ENCODE measurements at regions not wholly inside any gene's neighbourhood (a gene's known extent, or its start where the extent isn't known, plus 50 kb on each side); places are given as distances from the start of the nearest gene placed in this dataset.
"Not testable (repeated sequence)": the region's sequence is repeated elsewhere in the genome, so short reads cannot be mapped to it uniquely, and the experiment has no call there.

GRCh38 chr3:118226206-118226605, 808.4 kb downstream of the IGSF11 start:
- DNase-seq = no peak

DNA sequence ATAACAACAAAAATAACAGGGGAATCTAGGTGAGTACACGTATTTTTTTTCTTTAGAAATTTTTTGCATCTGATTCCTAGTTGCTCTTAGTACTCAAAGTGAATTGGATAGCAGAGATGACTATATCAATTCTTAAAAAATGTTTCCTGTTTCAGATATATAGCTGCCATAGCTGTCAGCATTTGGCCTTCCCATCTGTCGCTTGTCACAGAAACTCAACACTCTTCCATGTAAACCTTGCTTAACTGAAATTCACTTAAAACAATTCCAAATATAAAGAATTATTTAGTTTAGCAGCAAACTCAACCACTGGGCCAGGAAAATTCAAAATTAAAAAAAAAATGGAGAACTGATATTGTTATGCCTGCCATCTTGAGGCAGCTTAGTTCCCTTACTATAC, 807.5 kb downstream of the IGSF11 start:
- DNase-seq = no peak

GRCh38 chr3:118228151-118228550, 806.5 kb downstream of the IGSF11 start:
- DNase-seq = no peak

GRCh38 chr3:118229196-118229595, 805.5 kb downstream of the IGSF11 start:
- DNase-seq = no peak

- no peak for DNase-seq
These were observed 803.1 kb downstream of the IGSF11 start for GRCh38 chr3:118231578-118231977.

DNA sequence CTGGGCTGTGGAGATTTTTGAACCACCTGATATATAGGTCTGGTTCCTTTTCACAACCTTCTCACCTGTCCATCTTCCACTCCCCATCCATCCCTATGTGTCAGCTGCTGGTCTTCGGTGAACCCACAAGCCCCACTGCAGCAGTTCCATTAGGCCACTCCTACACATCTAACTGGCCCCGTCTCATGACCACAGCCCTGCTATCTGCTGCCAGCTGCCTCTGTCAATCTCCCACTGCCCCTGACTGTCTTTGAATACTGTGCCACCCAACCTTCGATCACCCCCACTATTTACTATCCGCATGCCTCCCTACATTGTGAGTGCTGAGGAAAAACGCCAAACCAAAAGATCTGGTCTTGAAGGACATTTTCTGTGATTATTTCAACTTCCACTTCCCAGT, 795.4 kb downstream of the IGSF11 start:
- DNase-seq = no peak

DNA sequence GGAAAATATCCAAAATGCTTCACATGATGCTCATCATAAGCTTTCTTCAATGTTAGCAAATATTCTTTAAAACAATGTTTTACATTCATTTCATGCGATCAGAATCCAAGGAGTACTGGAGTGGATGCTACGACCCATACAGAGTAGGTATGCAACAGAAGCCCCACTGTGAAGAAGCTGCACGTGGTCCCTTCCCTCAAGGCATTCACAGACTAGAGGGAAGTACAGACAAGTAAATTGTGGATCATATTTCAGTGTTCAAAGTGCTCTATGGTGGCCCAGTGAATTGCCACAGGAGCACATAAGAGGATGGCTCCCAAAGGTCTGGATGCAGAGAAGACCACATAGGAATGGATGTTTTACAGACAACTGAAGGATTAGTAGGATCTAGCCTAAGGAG, 789.9 kb downstream of the IGSF11 start:
- no peak for DNase-seq

DNA sequence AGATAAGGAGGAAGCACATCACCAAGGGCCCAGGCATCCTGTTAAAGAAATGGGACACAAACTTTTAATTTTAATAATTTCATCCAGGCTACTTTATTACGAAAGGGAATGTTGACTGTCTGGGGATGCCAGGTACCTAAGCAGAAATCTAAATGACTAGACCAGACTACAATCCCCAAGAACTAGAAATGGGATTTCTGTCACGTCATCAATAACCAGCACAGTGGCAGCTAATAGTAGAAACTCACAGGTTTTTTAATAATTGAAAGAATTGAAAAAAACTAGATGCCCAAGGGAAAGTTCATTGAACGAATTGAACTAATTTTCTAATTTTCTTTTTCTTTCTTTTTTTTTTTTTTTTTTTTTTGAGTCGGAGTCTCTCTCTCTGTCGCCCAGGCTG, 789.3 kb downstream of the IGSF11 start:
- DNase-seq = no peak

- DNase-seq = not testable (repeated sequence)
These were observed 775.8 kb downstream of the IGSF11 start for GRCh38 chr3:118258850-118259249.

DNA sequence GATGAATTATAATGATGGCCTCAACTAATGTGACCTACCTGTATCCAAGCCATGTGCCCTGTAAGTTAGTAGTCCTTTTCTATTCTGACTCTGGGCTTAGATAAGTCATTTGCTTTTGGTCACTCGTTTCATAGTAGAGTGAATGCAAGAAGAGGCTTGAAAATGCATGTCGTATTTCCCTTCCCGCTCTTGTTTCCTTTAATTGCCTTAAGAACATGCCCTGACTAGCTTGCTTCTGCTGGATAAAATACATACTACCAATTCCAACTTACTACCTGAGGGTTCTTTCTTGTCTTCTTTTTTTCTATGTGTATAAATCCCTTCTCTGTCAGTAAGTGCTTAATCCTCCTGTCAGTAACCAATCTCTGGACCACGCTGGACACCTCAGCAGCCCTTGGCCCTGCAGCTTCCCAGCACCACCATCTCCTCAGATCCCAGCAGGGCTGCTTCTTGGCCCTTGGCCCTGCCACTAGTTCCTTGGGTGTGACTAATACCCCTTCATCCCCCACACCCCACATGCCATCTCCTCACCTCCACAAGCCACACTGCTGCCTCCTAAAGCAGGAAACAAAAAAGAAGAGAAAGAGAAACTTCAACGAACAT, 771.7 kb downstream of the IGSF11 start:
- DNase-seq = no peak

DNA sequence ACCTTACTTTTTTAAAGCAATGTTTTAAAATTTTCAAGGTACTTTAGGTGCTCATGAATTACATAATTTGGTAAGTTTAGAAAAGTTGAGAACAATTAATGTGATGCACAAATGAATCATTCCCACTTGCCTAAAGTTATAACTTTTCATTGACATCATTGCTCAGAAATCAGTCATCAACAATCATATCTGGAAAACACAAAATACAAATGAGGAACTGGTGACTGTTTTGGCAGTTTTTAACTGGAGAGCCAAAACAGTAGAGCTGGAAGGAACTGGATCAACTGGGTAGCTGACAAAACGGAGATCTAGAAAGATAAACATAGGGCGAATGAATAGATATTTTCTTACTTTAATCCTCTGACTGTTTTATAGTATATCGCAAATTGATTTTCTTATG, 767.1 kb downstream of the IGSF11 start:
- DNase-seq = no peak

DNA sequence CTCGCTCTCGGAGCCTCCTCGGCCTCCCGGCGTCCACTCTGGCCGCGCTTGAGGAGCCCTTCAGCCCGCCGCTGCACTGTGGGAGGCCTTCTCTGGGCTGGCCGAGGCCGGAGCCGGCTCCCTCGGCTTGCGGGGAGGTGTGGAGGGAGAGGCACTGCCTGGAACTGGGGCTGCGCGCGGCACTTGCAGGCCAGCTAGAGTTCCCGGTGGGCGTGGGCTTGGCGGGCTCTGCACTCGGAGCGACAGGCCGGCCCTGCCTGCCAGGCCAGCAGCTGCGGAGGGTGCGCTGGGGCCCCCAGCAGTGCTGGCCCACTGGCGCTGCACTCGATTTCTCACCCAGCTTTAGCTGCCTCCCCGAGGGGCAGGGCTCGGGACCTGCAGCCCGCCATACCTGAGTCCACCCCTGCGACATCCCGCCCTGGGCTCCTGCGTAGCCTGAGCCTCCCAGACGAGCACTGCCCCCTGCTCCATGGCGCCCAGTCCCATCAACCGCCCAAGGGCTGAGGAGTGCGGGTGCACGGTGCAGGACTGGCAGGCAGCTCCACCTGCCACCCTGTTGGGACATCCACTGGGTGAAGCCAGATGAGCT, 765.0 kb downstream of the IGSF11 start:
- DNase-seq = no peak

DNA sequence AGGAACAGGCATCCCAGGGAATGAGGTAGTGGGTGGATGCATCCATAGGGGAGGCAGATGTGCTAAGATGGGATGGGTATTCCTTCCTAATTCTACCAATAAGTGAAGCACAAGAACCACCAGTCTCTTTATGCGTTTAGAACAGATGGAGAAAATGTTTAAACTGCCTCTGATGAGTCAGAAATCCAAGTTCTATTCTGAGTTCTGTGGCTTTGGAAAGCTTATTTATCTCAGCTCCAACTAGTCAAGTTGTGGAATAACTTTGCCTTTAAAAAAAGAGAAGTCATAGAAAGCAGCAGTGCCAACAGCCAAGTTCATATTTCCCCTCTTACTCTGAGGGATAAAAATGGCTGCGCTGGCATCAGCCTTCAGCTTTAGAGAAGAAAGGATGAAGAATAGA, 761.7 kb downstream of the IGSF11 start:
- no peak for DNase-seq

DNA sequence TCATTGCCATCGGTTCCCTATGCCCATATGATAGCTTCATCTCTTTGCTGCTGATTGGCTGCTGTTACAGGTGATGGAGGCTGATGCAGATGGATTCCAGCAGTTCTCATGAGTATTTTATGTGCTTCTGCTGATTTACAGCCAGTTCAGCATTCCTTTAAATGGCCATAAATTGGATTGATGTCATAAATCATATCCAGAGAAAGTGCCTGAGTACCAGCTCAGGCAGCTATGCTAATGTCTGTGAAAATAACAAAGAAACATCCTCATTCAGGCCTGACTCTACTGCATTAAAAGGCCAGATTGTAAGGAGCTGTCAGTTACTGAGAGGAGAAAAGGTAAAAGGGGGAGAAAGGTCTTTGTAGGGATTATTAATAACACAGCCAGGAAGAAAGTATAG, 756.8 kb downstream of the IGSF11 start:
- DNase-seq = no peak

DNA sequence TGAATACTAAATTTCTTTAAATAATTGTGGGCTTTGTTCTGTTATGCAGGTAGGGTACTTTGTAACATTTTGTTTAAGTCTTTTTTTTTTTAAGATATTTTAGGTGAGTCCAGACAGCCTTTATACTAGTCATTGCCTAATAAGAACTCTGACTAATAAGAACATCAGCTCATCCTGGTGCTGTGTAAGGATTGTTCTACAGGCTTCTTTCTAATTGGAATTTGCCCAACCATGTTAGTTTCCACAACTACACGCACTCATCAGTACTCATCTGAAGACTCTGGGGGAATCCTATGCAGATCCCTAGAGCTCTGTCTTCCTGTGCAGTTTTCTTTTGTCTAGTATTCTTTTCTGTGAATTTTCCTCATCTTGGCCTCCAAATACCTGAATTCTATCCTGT, 741.8 kb downstream of the IGSF11 start:
- no peak for DNase-seq

- no peak for DNase-seq
These were observed 736.5 kb downstream of the IGSF11 start for GRCh38 chr3:118298133-118298532.

DNA sequence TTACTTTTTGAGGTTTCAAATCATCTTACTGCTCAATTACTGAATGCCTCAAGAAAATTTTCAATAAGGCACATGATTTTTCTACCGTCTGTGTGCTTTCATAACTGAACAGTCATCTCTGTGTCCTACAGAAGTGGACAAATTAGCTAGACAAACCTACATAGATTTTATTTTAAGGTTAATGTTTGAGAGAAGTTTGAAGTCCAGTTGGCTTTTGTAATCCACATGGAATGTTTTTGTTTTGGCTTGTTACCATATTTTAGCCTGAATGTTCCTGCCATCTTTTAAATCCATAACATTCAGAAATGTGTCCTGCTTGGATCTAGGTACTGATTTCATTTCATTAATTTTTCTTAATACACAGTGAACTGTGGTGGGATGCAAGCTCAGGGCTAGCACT, 730.1 kb downstream of the IGSF11 start:
- DNase-seq = no peak

DNA sequence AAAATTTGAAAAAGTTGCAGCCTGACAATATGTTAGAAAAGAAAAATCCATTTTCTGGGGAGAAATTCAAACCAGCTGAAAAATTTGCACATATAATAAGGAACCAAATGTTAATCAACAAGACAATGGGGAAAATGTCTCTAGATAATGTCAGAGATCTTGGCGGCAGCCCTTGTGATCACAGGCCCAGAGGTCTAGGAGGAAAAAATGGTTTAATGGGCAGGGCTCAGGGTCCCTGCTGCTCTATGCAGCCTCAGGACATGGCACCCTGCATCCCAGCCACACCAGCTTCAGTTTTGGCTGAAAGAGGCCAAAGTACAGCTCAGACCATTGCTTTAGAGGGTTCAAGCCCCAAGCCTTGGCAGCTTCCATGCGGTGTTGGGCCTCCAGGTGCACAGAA, 701.9 kb downstream of the IGSF11 start:
- DNase-seq = no peak

GRCh38 chr3:118337649-118338048, 697.0 kb downstream of the IGSF11 start:
- DNase-seq = no peak

- DNase-seq = no peak
These were observed 687.1 kb downstream of the IGSF11 start for GRCh38 chr3:118347396-118348168.

DNA sequence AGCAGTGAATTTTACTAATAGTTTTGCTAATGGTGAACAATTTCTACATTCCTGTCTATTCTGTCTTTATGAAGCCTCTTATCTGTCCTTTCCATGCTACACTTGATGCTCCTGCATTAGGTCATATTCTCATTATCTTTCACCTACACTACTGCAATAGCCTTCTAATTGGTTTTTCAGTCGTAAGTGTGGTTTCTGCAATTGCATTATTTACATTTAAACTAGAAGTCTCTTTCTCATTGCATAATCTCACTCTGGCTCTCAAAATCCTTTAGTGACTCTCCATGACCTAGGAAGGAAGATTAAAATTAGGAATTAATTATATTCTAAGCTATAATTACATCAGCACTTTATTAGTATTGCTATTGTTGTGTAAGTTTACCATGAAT, 686.5 kb downstream of the IGSF11 start:
- DNase-seq = no peak

DNA sequence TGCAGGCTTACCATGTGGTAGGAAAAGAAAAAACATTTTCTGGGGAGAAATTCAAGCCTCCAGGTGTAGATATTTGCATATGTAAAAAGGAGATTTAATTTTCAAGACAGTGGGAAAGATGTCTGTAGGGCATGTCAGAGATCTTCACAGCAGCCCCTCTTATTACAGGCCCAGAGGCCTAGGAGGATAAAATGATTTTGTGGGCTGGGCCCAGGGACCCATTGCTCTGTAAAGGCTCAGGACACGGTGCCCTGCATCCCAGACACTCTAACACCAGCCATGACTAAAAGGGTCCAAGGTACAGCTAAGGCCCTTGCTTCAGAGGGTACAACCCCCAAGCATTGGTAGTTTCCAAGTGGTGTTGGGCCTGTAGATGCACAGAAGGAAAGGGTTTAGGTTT, 680.1 kb downstream of the IGSF11 start:
- no peak for DNase-seq

- DNase-seq = no peak
These were observed 664.7 kb downstream of the IGSF11 start for GRCh38 chr3:118369892-118370491.

DNA sequence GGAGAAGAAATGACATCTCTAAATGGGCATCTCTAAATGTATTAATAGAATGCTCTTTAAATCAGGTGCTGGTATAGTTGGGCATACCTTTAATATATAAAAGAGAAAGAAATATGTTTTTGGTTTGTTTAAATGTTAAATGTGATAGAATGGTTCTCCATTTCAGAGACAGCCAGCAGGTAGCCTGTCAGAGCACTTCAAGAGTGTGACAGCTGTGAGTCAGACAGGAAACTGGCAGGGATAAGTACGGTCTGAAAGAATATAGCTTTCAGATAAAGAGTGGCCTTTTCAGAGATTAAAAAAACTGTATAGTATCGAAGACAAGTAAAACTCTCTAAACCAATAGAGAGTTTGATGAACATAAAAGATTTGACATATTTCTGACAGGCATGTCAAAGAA, 654.1 kb downstream of the IGSF11 start:
- DNase-seq = no peak

All from occipital lobe (tissue), 1 donor.